NCI-H1436 (cell line): ENCODE measurements at regions not wholly inside any gene's neighbourhood (a gene's known extent, or its start where the extent isn't known, plus 50 kb on each side); places are given as distances from the start of the nearest gene placed in this dataset.
"Not testable (repeated sequence)": the region's sequence is repeated elsewhere in the genome, so short reads cannot be mapped to it uniquely, and the experiment has no call there.

ENCODE experiments used
- DNase-seq: peaks from one replicate; lab custom pipeline; 2025; lab: John Stamatoyannopoulos, UW

DNA sequence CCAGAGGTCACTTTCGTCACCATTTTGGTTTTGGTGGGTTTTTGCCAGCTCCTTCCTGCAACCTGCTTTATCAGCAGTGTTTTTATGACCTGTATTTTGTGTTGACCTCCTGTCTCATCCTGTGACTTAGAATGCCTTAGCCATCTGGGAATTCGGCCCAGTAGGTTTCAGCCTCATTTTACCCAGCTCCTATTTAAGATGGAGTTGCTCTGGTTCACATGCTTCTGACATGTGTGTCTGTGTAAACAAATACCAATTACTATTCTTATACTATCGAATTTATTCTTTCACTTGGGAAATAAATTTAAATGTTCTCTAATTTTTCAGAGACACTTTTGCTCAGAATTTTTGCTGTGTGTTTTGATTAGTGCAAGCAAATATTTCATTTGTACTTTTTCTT, 1370.3 kb upstream of the MIR17HG start:
- no peak for DNase-seq

DNA sequence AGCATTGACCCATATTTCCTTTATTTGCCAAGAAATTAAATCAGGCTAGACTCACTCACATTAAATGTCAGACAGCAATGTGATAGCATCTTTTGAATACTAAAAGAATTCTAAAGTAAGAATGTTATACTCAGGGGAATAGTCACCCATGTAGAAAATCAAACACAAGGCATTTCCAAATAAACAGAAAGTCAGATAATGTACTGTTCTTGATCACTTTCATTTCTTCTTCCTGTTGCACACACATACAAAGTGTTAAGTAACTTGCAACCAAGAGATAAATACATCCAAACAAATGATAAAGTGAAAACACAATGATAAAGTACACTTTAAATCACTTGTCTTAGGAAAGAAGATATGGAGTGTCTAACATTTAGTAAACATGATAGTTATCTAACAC, 1366.6 kb upstream of the MIR17HG start:
- no peak for DNase-seq

GRCh38 chr13:89982407-89983095, 1364.9 kb upstream of the MIR17HG start:
- DNase-seq = no peak

- DNase-seq = no peak
Measured at GRCh38 chr13:89988206-89988605, 1359.3 kb upstream of the MIR17HG start.

- DNase-seq = no peak
Measured at GRCh38 chr13:90003566-90003965, 1343.9 kb upstream of the MIR17HG start.

- no peak for DNase-seq
Measured at GRCh38 chr13:90008707-90009149, 1338.8 kb upstream of the MIR17HG start.

- DNase-seq = no peak
Measured at GRCh38 chr13:90014038-90014437, 1333.4 kb upstream of the MIR17HG start.

DNA sequence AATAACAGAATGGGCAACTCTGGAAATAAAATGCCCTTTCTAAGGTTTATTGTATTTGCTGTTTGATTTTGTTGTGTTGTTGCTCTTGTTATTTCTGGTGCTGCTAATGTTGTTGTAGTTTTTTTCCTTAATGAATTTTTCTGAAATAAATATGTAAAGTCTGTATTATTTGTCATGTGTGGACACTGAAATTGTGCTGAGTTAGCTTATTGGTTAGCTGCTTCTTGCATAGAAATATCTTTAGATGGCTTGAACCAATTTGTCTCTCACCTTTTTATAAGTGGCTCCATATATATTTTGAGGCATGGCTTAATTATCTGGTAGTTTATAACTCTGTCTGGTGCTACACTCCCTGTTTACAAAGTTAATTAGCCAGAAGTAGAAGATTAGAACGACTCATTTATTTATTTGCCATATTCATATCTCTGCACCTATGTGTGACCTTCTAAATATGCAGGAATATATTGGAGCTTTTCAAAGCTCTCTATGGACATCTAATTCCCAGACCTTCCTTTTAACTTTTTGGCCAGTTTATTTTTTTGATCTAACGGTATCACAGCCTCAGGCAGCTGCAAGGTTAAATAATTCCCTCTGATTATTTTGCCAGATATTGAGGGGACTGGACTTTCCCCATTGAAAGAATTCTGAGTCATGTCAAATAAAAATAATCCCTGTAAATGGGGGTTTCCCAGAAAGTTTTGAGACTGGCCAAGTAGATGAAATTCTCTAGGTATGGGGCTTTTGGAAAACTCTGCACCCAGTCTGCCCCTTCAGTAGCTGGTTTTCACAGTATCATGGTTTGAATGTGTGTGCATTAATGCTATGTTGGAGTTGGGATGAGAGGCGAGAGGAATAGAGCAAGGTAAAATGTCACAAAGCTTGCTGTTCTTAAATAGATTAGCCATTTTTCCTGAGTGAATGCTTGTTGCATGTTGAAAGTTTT, 1331.7 kb upstream of the MIR17HG start:
- no peak for DNase-seq

- DNase-seq = no peak
Measured at GRCh38 chr13:90016688-90017087, 1330.8 kb upstream of the MIR17HG start.

GRCh38 chr13:90020536-90021070, 1326.9 kb upstream of the MIR17HG start:
- no peak for DNase-seq

DNA sequence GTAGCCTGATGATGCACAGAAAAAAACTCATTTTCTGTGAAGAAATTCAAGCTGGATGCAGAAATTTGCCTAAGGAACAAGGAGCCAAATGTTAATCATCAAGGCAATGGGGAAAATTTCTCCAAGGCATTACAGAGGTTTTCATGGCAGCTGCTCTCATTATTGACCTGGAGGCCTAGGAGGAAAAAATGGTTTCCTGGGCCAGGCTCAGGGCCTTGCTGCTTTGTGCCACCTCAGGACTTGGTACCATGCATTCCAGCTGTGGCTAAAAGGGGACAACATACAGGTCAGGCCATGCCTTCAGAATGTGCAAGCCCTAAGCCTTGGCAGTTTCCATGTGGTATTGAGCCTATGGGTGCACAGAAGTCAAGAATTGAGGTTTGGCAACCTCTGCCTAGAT, 1320.1 kb upstream of the MIR17HG start:
- DNase-seq = no peak

DNA sequence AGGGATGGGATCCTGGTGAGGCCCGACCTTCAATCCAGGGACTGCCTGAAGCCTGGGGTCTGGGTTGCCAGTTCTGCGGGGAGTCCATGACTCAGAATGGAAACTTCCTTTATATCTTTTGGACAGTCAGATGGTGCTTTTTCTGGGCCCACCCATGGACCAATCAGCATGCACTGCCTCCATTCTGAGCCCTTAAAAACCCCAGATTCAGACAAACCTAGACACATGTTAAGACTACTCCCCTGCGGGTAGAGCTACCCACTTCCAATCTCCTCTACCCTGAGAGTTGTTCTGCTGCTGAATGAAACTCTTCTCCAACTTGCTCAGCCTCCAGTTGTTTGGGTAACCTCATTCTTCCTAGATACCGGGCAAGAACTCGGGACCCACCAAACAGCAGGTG, 1315.2 kb upstream of the MIR17HG start:
- DNase-seq = no peak

GRCh38 chr13:90032841-90033493, 1314.5 kb upstream of the MIR17HG start:
- DNase-seq = no peak

DNA sequence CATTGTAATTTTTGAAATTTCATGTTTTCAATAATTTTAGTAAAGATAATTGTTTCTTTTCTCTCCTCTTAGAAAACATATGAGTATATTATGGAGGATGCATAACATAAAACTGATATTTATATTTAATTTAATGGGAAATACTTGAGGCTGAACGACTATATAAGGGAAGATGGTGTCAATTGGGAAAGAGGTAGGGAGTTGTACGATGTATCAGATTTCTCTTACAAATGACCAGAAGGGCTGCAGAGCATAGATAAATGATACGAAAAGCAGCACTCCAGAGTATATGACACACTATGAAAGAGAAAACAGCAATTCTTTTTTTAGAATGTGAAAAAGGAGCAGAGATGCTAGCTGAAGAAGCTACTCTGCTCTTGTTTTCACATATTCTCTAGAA, 1308.0 kb upstream of the MIR17HG start:
- DNase-seq = no peak

- no peak for DNase-seq
Measured at GRCh38 chr13:90047600-90047999, 1299.9 kb upstream of the MIR17HG start.

- no peak for DNase-seq
Measured at GRCh38 chr13:90049989-90050671, 1297.4 kb upstream of the MIR17HG start.

DNA sequence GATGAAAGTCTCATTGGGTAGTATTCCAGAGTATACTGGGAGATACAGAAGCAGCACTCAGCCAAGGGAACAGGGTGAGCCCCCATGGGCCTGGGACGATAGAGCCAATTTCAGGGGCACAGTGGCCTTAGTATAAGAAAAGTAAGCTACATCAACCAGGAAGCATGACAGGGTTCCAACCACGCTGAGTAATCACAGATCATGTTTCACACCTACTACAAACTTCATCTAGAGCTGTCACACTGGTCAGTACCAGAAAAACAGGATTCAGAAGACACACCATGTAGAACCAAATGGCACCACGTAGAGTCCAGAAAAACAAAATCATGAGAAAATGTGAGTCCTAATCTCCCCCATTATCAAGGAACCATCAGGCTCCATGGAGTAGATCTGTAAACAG, 1292.4 kb upstream of the MIR17HG start:
- no peak for DNase-seq

- no peak for DNase-seq
Measured at GRCh38 chr13:90055760-90056159, 1291.7 kb upstream of the MIR17HG start.

DNA sequence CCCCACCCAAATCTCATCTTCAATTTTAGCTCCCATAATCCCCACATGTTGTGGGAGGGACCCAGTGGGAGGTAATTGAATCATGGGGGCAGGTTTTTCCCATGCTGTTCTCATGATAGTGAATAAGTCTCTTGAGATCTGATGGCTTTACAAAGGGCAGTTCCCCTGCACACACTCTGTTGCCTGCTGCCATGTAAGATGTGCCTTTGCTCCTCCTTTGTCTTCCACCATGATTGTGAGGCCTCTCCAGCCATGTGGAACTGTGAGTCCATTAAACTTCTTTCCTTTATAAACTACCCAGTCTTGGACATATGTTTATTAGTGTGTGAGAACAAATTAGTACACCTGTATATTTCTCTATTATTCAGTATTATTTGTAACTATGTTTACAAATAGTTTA, 1283.3 kb upstream of the MIR17HG start:
- not testable (repeated sequence) for DNase-seq

DNA sequence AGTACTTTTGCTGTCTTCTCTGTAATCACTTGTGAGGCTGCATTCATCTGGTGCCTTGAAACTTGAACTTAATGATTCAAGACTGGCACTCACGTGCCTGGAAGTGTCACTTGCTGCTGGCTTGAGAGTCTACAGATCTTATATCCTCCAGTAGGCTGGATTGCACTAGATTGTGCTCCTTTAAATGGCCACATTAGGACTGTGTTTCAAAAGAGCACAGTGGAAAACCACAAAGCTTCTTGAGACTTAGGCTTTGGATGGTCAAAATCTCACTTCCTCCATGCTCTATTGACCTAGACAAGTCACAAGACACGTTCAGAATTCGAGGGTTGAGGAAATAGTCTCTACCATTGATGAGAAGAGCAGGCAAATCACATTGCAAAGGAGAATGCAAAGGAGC, 1278.8 kb upstream of the MIR17HG start:
- no peak for DNase-seq

DNA sequence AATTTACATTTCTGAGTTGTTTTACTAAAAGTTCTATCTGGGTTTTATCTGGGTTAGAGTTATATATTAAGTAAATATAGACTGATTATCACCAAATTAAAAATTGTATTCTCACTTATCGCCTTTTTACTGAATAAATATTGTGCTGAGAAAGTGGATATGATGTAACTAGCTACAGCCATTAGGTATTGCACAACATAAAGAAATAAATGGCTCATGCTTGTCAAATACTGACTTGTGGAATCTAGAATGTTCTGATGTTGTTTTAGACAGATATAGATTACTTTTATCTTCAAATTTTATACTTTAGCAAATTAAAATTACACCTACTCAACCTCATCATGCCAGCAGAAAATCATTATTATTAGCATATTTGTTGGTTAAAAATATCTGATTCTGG, 1277.1 kb upstream of the MIR17HG start:
- DNase-seq = no peak
